HPDE6-E6E7 (cell line): ENCODE measurements at regions not wholly inside any gene's neighbourhood (a gene's known extent, or its start where the extent isn't known, plus 50 kb on each side); places are given as distances from the start of the nearest gene placed in this dataset.

Experiments used
- DNase-seq: peaks from one replicate; pipeline ENCODE4 v3.0.0; 2011; ENCODE audit warnings: missing footprints; ENCODE audit errors: extremely low spot score

DNA sequence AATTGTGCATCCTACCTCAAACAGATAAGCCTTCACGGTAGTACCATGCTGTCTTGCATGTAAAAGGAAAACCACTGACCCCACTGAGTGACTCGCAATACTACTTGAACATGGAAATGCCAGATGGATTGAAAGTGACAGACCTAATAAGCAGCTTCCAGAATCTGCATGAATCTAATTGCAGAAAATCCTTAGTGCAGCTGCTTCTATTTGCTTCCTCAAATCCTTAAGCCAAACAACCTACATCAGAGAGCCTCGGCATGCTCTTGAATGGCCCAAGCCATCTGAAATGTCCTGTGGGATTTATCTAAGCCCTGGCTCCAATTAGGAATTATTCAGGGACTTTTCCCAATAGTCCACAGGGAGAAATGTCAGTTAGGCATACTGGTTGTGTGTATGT lies 509.5 kb upstream of the CELF2 start:
- no peak for DNase-seq

DNA sequence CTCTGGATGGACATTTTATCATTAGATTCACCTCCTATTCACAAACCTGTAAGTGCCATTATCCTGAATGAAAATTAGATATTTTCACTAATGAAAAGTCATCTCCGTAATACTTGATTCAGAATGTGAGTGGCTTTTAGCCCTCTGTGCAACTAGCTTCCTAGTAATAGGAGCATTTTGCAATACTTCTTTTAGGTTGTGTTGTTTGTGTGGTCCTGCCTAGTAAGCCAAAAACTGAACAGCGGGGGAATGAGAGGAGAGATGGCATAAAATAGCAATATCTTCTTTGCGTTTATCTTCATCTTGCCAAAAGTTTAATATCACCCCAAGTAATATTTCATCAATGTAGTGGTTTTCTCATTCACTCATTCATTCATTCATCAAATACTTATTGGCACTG lies 507.5 kb upstream of the CELF2 start:
- DNase-seq, result no peak

DNA sequence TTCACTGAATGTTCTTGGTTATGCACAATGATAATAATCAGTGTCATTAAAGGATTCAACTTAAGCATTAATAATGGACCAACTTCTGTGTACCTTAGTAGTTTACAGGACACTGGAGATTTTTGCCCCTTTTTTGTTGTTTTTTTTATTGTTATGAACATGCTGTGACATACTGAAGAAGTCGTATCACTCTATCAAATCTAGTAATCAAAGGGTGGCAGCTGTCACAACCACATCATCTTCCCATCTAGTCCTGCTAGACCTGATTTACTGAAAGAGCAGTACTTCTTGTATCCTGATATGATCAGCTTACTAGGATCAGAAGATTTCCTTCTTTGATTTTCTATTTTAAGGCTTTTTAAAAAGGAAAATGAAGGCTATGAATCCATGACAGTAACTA lies 504.6 kb upstream of the CELF2 start:
- DNase-seq, result no peak

DNA sequence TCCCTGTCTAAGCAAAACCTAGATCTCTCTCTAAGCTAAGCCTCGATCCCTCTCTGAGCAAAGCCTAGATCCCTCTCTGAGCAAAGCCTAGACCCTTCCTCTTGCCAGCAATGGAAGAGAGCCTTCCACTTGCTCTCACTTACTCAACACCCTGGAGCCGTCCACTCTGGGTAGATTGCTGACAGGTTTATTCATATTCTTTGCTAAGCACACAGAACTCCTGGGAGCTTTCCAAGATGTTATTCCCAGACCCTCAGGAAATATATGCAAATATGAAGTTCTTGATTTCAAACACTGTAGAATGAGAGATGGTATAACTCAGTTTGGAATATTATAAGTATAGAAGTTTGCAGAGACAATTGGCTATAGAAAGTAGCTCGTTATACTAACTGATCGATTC lies 503.8 kb upstream of the CELF2 start:
- DNase-seq, result no peak

DNA sequence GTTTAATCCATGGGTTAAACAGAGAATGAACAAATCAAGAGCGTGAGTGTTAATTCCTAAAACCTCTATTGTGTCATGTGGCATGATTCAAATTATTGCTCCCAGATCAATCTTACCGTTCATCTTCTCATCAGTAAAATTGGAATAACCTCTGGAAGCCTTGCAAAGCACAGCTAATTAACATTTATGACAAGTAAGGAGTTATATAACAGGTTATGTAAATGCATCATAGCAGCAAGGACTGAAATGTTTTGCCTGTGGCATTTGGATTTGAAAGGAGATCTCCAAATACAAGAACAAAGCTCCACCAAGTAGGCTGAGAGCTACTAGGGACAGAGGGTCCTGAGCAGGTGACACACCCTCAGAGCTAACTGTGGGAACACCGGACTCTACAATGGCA lies 502.9 kb upstream of the CELF2 start:
- no peak for DNase-seq

DNA sequence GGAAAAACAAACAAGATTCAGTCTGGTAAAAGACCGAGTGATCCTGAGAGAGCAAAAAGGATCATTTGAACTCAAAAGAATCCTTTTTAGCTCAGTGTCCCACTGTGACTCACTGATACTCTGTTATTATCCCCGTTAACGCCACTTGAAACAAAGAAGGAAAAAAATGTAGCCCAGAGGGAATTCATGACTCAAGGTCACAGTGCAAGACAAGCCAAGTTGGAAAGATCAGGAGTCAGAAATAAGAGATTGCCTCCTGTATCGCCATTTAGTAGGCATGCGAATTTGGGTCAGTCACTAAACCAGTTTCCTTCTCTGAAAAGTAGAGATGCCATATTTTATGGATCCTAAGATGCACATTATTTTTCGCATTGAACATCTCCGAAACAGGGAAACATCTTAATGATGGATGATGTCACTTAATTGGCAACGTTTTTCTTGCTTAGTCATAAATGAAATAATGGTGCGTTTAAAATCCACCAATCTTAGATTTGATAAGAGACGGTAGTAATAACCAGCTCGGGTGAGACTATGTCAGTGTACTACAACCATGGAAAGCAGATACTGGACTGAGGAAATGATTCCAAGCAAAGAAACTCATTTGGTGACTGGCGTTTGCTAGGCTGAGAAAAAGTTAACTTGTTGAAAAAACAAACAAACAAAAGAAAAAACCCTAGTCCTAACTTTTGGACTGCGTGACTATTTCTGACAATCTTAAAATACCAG lies 502.0 kb upstream of the CELF2 start:
- DNase-seq, result no peak

DNA sequence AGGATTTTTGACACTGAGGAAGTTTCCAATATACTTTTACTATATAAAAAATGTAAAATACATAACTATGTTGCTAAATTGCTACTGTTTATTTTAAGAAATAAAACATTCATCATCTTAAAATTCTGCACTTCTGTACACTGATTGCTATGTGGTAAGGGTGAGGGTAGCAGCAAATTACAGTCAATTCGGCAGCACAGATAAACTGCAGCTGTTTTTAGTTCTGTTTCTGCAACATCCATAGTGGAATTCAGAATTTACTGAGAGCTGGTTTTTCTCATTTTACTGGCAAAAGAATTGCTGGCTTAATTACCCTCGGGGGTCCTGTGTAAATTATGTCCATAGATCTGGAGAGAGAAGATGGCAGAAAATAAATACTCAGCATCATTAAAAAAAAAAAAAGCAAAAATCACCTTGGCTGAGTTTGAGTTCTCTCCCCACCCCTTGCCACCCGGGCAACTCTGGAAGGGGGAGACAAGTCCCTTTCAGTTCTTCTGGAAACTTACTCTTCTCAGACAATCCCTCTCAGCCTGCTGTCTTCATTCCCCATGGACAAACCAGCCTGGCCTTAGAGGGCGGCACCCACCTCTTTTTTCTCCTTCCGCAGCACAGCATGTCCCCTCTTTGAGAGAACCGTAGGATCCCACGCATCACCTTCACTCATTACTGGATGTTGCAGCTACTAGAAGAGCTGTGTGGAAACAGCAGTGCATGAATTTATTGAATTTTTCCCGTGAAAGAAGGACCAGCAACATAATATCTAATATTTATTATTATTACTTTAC lies 501.1 kb upstream of the CELF2 start:
- DNase-seq, result no peak

DNA sequence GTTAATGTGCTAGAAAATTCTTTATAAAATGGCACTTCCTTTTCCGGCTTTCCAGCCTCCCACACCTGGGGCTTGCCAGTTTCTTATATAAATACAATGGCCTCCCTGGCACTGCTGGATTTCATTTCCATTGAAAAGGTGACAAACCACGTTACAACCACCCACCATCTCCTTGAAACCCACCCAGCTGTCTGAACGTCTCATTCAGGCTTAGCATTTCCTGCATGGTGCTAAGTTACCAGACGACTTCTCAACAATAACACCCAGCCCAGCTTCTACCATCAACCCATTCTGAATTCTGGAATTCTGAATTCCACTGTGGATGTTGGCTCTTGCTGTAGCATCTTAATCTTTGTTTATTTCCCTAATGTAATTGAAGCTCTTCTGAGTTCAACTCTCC lies 499.8 kb upstream of the CELF2 start:
- no peak for DNase-seq

DNA sequence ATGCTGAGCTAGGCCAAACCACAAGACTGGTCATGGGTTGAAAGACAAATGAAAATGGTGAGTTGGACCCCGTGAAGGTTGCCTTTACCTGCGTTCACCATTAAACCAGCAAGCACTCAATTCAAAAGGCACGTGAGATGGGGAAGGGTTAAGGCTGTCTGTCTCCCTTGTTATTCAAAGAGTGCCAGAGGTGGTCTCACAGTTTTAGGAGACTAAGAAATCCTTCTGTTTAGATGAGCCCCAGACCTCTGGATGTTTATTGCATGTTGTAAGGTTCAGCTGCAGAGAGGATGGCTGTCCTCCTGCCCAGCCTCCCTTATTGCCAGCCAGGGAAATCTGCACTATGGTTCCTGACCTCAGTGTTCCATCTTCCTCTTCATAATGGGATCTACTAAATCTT lies 498.0 kb upstream of the CELF2 start:
- DNase-seq, result no peak

DNA sequence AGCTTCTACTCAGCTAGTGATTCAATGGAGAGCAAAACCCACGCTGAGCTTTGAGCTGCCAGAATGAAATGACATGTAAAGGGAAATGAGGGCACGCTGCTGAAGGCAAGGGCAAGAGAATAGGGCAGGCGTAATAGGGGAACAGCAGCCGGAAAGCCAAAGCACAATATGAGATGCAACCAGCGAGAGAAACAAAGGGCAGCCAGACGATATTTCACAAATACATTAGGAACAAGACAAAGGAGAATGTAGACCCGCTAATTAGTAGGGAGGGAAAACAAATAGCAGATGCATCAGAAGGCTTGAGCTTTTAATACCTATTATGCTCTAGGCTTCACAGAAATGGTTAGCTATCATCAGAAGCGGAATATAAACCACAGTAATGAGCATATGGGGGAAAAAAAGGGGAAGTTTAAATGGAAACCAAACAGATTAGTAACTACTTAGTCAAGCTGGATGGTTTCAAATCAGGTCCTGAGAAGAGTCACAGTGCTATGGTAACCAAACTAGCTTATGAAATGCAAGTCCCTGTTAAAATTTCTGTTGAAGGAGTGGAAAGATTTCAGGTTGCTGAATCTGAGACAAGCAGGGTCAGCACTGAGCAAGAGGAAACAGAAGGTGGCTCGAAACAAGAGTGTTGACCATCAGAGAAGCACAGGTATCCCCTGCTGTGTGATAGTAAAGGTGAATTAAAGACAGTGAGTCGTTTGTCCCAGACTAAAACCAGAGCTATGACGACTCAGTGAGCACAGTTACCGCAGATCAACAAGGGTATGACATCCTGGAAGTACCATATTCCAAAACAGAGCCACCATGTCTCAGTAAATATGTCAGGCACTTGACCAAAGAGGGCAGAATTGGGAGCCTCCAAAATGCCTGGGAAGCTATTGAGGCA lies 496.9 kb upstream of the CELF2 start:
- no peak for DNase-seq

DNA sequence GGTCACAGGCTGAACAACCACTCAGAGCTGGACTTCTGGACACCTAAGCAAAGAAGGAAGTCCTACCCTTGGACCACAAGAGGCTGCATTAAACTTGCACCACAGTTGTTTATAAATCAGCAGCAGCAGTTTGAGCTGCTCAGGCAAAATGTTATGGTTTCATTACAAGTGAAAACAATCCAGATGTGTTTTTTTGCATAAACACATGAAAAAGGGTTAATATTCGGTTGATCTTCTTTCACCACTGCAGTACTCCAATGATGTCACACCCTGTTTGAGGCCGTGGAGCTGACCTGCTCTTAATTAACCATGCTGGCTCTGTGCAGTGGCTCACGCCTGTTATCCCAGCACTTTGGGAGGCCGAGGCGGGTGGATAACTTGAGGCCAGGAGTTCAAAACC lies 490.8 kb upstream of the CELF2 start:
- no peak for DNase-seq

DNA sequence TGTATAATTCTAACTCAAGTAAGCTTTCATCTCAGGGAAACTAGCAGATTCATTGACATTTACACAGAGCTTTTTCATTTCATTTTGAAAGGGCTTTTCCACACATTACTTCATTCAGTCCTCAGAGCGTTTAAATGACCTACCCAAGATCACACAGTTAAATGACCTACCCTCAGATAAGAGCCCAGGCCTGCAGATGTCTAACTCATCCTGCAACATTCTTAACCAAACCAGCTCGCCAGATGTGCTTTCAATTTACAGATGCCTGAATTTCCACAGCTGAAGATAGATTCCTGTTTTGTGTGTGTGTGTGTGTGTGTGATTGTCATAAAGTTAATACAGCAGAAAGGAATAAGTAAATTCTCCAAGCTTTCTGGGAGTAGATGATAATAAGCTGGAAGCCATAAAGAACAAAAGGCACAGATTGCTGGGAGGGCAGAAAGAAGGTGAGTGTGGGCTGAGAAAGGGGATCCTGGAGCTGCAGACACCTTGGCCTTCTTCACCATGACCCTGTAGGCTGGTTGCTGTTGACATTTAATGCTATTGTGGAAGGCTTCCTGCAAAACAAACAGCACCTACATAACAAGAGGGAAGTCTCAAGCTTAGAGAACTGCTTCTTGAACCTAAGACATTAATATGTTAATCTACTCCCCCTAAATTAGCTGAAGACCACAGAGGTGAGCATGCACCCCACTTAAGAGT lies 489.7 kb upstream of the CELF2 start:
- DNase-seq, result no peak

DNA sequence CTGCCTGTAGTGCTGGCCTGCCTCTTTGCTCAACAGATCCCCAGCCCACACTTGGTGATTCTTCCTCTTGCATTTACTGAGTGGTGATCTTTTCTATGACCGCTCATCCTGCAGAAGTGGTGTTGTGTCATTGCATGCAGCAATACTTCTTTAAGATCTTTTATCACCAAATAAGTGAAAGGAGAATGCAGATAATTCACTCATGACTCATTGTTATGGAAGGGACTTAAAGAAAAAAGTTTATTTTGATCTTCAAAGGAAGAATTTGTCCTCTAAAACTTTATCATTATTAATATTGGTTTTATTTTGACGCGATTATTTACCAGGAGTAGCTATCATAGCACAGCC lies 489.1 kb upstream of the CELF2 start:
- DNase-seq, result no peak

DNA sequence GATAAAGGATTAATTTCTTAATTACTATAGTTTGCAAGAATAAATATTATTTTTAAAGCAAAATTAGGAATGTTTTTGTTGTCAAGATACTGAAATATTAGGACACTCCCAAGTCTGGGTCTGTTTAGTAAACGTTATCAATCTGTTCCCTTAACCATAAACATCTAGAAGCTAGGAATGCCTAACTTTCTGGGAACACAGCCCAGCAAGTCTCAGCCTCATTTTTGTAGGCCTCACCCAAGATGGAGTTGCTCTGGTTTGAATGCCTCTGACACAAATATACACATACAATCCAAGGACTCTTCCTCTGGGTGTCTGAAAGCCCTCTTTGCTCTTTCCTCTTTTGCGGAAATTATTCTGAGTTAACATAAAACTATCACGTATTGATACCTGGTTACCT lies 487.4 kb upstream of the CELF2 start:
- DNase-seq, result no peak

DNA sequence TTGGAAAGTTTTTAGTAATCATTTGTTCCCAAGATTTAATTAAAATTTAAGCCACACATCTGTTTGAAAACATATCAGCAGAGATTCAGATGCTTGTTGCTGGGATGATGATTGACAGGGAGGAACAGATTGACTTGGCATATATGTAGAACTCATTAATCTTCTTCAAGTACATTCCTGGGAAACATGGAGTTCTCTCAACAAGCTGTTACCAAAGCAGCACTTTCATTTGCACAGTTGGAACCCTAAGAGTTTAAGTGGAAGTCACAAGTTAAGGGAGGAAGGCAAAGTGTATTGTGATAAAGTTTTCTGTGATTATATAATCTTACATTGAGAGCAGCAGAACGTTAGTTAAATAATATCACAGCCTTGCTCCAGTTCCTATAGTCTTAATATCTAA lies 485.4 kb upstream of the CELF2 start:
- no peak for DNase-seq

DNA sequence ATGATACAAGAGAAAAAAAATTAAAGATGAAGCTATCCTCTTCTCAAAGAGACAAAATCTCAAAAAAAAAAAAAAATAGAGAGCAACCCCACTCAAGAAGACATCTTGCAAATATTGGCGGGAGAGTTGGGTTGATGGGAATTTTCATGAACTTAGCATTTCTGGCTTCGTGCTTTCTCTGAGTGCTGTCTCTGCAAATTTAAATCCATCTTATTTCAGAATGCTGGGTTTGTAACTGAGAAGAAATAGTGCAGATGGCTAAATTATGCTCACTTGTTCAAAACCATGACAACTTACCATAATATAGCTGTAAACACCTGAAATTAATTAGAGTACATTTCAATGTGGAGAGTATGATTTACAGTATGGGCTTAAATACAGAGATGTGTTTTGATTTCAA lies 484.8 kb upstream of the CELF2 start:
- no peak for DNase-seq

DNA sequence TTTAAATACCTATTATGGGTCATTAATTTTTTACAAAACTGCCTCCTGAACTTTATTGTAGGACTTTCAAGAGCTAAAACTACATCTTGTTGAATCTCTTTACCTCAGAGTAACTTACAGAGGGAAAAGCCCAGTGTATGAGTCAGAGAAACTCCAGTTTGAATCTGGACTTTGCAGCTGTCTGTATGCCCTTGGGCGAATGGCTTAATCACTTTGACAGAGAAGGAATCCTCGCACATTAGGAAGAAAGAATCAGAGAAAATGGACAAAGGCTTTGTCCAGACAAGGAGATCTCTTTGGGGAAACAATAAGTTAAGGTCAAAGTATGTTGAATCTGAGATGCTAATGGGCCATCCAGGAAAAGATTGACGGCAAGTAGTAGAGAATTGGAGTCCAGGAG lies 484.2 kb upstream of the CELF2 start:
- DNase-seq, result peak; percentile 14

DNA sequence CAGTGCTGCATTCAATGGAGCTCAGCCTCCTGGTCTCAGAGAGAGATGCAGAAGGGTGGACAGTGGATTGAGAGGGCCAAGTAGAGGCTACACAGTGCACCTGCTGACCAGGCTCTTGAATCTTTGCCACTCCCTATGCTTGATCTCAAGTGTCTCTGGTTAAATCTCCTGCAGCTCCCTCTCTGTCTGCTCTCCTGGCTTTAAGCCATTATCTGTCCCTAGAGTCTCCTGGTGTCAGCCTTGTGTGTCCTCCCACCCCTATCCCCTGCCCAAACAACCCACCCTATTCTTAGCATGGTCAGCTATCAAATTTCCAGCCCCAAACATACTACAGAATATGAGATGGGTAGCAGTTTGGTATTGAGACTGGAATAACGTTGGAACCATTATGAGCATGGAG lies 479.3 kb upstream of the CELF2 start:
- no peak for DNase-seq

DNA sequence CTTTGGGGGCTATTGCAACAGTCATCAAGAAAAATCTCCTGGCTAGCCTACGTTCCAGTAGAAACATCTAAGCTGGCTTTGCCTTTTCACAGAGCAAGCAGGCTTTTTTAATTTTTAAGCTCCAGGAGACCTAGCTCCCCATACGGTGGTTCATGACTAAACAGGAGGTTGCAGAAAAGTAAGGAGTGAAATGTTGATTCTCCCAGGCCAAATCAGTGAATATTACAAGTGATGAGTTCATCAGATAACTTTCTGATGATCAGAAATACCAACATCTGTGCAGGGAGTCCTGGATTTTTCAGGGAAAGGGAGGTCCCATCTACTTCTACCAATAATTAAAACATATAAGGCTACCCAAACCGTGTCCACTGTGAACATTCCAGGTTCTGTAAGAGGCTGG lies 477.3 kb upstream of the CELF2 start:
- no peak for DNase-seq

DNA sequence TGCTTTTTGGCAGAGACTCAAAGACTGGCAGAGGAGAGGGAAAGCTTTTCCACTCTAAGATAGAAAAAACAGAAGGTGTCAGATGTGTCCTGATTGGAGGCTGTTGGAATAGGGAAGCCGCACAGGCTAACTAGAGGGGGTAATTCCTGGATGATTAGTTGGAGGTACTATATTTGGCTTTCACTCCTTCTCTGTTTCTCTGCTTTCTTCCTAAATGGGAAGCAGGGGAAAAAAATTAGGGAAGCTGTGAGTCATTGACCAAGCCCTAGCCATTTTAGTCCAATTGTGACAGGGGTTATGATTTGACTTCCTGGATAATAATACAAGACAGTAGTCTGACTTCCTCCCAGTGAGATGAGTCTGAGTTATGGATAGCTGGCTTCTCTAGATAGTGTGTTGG lies 475.2 kb upstream of the CELF2 start:
- DNase-seq, result no peak

DNA sequence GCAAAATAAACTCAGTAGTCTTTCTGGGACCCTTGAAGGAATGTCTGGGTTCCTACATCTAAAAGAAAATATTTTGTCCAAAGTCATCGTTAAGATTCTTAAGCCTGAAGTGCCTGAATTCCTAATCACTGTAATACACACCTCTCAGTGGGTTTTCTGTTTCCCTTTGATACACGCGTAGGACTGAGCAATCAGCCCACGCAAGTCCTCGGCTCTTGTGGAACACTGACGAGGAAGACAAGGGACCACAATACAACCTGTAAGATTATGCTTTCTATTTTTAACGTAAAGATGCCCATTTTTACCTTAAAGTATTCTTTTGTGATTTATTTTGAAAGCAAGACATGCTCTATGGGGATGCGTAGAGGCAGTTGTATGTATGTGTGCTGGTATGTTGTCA lies 472.8 kb upstream of the CELF2 start:
- no peak for DNase-seq

DNA sequence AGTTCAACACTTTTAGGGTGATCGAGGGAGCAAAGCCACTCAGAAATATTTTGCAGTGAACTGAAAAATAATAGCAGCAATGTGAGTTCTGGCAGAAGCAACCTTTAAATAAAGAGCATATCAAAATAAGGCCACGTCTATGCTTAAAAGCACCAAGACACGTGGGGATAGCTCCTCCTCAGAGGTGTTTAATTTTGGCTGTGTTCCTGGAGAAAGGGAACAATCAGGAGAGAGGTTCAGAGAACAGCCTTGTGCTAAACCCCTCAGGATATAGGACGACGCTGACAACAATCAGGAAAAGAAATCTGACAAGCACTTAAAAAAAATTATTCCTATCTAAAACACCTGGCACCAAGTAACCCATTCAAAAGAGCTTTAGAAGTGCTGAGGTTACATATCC lies 471.9 kb upstream of the CELF2 start:
- no peak for DNase-seq
